ENCODE measurements at regions not wholly inside any gene's neighbourhood (a gene's known extent, or its start where the extent isn't known, plus 50 kb on each side); places are given as distances from the start of the nearest gene placed in this dataset.

DNA sequence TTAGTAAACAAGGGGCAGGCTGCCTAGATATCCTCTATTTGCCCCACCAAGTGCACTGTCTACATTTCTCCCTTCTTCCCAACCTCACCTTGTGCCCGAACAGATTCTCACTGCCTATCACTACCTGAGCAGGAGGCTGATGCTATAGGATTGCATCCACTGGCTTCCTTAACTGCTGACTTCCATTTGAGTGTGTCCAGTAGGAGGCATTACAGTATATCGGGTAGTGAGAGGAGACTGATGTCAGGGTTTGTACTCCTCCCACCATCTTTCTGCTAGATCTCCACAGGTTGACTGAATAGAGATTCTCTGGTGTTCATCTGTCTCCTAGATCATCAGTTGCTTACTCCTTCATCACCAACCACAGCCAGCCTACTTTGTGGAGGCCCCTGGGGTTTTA, 796.3 kb downstream of the LRRIQ3 start:
- TF ChIP-seq, protein P1, sequence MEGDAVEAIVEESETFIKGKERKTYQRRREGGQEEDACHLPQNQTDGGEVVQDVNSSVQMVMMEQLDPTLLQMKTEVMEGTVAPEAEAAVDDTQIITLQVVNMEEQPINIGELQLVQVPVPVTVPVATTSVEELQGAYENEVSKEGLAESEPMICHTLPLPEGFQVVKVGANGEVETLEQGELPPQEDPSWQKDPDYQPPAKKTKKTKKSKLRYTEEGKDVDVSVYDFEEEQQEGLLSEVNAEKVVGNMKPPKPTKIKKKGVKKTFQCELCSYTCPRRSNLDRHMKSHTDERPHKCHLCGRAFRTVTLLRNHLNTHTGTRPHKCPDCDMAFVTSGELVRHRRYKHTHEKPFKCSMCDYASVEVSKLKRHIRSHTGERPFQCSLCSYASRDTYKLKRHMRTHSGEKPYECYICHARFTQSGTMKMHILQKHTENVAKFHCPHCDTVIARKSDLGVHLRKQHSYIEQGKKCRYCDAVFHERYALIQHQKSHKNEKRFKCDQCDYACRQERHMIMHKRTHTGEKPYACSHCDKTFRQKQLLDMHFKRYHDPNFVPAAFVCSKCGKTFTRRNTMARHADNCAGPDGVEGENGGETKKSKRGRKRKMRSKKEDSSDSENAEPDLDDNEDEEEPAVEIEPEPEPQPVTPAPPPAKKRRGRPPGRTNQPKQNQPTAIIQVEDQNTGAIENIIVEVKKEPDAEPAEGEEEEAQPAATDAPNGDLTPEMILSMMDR (conservative IDR thresholded peaks at IDR 0.05; ENCODE audit: low read depth, low read length): no peak
- H3K4me3 ChIP-seq (ENCODE audit: low read depth, low read length): no peak overlapping the region
- no peak for DNase-seq (ENCODE audit: low read depth)

DNA sequence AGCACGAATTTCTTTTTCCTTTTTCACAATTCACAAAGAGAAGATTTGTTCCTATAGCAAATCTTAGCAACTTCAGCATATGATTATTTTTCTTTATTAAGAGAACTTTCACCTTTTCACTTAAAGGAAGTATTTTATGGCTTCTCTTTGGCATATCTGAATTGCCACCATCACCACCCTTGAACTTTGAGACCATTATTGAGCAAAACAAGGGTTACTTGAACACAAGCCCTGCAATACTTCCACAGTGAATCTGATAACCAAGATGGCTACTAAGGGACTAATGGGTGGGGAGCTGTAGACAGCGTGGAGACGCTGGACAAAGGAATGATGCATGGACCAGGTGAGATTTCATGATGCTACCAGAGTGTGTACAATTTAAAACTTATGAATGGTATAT, 815.0 kb downstream of the LRRIQ3 start:
- no peak for DNase-seq (ENCODE audit: low read depth)
- H3K4me3 ChIP-seq (ENCODE audit: low read depth, low read length): no peak overlapping the region
- TF ChIP-seq, protein P1 (conservative IDR thresholded peaks at IDR 0.05; ENCODE audit: low read depth, low read length): no peak

DNA sequence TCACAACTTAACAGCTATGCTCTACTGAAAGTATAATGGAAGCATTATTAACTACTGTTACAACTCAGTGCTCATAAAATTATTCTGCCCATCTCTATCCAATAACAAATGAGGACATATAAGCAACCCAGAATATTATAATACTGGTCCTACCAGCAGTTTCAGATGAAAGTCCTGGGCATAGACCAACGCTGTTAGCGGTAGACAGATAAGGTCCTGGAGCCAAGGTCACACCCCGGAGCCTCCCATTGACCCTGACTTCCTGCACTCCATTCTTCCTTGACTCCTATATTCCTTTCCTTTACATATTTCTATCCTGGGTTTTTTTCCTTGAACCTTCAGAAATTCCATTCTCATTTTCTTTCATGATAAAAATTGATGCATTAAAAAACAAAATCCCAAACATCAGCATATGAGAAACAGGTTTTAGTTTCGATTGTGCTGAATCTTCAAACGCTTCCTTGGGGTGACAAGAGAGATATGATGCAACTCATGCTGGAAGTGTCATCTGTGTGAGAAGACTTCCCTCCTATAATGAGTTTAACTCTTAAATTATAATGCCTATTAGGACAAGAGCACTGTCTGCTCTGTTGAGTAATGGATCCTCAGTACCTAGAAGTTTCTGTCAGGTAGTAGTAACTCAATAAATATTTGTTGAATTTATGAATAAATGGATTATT, 831.1 kb downstream of the LRRIQ3 start:
- TF ChIP-seq, protein P1 (conservative IDR thresholded peaks at IDR 0.05; ENCODE audit: low read depth, low read length): no peak
- DNase-seq (ENCODE audit: low read depth): no peak
- no peak overlapping the region for H3K4me3 ChIP-seq (ENCODE audit: low read depth, low read length)

DNA sequence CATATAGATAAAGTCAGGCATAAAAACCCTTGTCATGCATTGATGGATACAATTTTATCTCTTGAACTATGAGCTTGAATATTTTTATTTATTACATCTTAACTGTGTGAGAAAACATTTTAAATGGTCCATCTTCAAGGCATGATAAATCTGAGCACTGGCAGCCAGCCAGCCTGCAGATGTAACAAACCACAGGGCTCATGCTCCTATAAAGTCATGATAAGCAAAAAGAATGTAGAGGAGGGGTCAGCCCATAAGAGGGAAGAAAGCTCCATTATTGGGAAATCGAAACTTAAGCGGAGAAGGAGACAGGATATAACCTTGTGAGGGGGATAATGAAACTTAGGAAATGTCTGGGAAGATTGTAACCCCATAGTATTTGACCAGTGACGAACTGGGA, 839.0 kb downstream of the LRRIQ3 start:
- no peak overlapping the region for H3K4me3 ChIP-seq (ENCODE audit: low read depth, low read length)
- TF ChIP-seq, protein P1 (conservative IDR thresholded peaks at IDR 0.05; ENCODE audit: low read depth, low read length): no peak
- no peak for DNase-seq (ENCODE audit: low read depth)

DNA sequence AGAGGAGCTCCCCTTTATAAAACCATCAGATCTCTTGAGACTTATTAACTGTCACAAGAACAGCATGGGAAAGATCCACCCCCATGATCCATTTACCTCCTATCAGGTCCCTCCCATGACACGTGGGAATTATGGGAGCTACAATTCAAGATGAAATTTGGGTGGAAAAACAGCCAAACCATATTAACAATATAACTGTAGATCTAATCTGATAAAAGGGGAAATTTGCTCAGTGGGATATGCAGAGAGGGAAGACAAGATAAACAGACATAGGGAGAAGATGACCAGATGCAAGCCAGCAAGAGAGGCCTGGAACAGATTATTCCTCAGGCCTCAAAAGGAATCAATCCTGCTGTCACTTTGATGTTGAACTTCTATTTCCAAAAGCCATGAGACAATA, 841.5 kb downstream of the LRRIQ3 start:
- no peak overlapping the region for H3K4me3 ChIP-seq (ENCODE audit: low read depth, low read length)
- no peak for DNase-seq (ENCODE audit: low read depth)
- TF ChIP-seq, protein P1 (conservative IDR thresholded peaks at IDR 0.05; ENCODE audit: low read depth, low read length): no peak

DNA sequence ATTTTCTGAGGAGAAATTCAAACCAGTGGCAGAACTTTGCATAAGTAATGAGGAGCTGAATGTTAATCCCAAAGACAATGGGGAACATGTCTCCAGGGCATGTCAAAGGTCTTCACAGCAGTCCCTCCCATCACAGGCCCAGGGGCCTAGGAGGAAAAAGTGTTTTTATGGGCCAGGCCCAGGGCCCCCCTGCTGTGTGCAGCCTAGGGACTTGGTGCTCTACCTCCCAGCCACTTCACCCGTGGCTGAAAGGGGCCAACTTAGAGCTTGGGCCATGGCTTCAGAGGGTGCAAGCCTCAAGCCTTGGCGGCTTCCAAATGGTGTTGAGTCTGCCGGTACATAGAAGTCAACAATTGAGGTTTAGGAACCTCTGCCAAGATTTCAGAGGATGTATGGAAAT, 854.0 kb downstream of the LRRIQ3 start:
- no peak for DNase-seq (ENCODE audit: low read depth)
- H3K4me3 ChIP-seq (ENCODE audit: low read depth, low read length): no peak overlapping the region
- TF ChIP-seq, protein P1 (conservative IDR thresholded peaks at IDR 0.05; ENCODE audit: low read depth, low read length): no peak

DNA sequence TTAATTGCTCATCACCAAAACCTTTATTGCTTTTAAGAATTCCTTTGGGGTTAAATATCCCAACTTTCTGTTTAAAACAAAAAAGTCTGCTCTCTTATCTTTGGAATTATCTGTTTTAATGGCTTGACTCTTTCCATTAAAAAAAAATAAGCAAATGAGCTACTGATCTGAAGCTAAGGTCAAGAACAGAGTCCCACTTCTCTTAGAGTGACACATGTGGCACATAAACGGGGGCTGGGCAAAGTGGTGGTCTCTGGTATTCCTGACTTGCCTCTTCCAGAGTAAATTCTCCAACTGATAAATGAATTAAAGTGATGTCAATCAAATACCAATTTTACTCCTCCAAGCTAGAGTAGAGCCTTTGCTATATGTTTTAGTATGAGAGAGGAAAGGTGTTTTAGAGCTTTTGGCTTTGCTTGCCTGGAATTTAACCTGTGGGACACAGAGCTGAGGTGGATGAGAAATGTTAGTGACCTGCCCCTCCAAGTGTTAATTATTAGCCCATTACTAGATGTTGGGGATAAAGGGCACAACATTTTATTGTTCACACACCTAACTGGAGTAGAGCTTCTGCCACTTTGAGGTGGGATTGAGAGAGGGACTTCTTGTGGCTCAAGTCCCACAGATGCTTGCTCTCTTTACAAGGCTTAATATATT, 864.0 kb downstream of the LRRIQ3 start:
- TF ChIP-seq, protein P1 (conservative IDR thresholded peaks at IDR 0.05; ENCODE audit: low read depth, low read length): no peak
- no peak overlapping the region for H3K4me3 ChIP-seq (ENCODE audit: low read depth, low read length)
- no peak for DNase-seq (ENCODE audit: low read depth)
